B cell (primary cell): ENCODE measurements at regions not wholly inside any gene's neighbourhood (a gene's known extent, or its start where the extent isn't known, plus 50 kb on each side); places are given as distances from the start of the nearest gene placed in this dataset.

Source experiments
- ATAC-seq: fragments of 200-7000 bp; cut with Tn5 transposase; one replicate; pipeline ENCODE4 v1.10.0; 2021; ENCODE audit warnings: low read depth, mild to moderate bottlenecking, moderate number of reproducible peaks, moderate library complexity
- CTCF ChIA-PET: fragments of 350-600 bp; sonication (Branson Sonifier 250); formaldehyde crosslinking; loops from one replicate; lab custom pipeline; 2021; ENCODE audit warnings: antibody characterized with exemption, inconsistent platforms; lab: Charles Lee
- POLR2A ChIA-PET: fragments of 350-600 bp; sonication (Branson Sonifier 250); formaldehyde crosslinking; loops from one replicate; lab custom pipeline; 2021; ENCODE audit warnings: antibody characterized with exemption; lab: Charles Lee
- DNase-seq: peaks from one replicate; pipeline ENCODE4 v3.0.0; 2013
- H2AFZ ChIP-seq: 2 replicates; pipeline ENCODE4 v1.6.1; 2012; ENCODE audit warnings: mild to moderate bottlenecking, low read depth, low read length; ENCODE audit not compliant: insufficient read depth, poor library complexity, severe bottlenecking
- H3K27ac ChIP-seq, 2 donors: 1 replicate in 1 of 2; 2 replicates in 1 of 2; pipeline ENCODE4 v1.5.1; 2012 to 2013; ENCODE audit warnings: low read length in 2 of 2, mild to moderate bottlenecking in 2 of 2, moderate library complexity in 1 of 2
- H3K27me3 ChIP-seq, 4 experiments: fragments of 200-600 bp in 1 of 4; sonication (generic) in 1 of 4; replicated peaks in 1 of 4; 1 replicate in 2 of 4; 2 replicates in 2 of 4; pipeline versions ENCODE4 v1.6.1 to v1.7.0; 2013 to 2016; ENCODE audit warnings: low read length in 3 of 4, mild to moderate bottlenecking in 2 of 4, mixed read lengths in 1 of 4, moderate library complexity in 1 of 4; ENCODE audit not compliant: insufficient read depth in 4 of 4, control insufficient read depth in 3 of 4; ENCODE audit errors: control extremely low read depth in 1 of 4
- H3K36me3 ChIP-seq, 2 experiments: replicated peaks in 1 of 2; 1 replicate in 1 of 2; 2 replicates in 1 of 2; pipeline versions ENCODE4 v1.6.1 to v1.7.1; 2013; ENCODE audit warnings: low read length in 1 of 2; ENCODE audit not compliant: insufficient read depth in 2 of 2, control insufficient read depth in 1 of 2; ENCODE audit errors: control extremely low read depth in 1 of 2, extremely low read depth in 1 of 2
- H3K4me1 ChIP-seq, 2 donors: fragments of 200-600 bp in 1 of 2; sonication (generic) in 1 of 2; 1 replicate in 1 of 2; 2 replicates in 1 of 2; pipeline versions ENCODE4 v1.5.1 to v1.6.1; 2013 to 2017; ENCODE audit warnings: low read length in 2 of 2; ENCODE audit not compliant: control insufficient read depth in 2 of 2, insufficient read depth in 2 of 2
- H3K4me2 ChIP-seq: replicated peaks from 2 replicates; pipeline ENCODE3; 2012; ENCODE audit warnings: mild to moderate bottlenecking, low read depth, low read length; ENCODE audit not compliant: poor library complexity, severe bottlenecking
- H3K4me3 ChIP-seq, 5 experiments: fragments of 200-600 bp in 1 of 5; sonication (generic) in 1 of 5; 1 replicate in 3 of 5; 2 replicates in 2 of 5; pipeline versions ENCODE4 v1.5.1 to v1.7.0; 2011 to 2016; ENCODE audit warnings: low read length in 4 of 5, mild to moderate bottlenecking in 4 of 5, low read depth in 2 of 5, control low read depth in 1 of 5, moderate library complexity in 1 of 5; ENCODE audit not compliant: insufficient read depth in 1 of 5; ENCODE audit errors: control extremely low read depth in 1 of 5, extremely low read depth in 1 of 5
- H3K79me2 ChIP-seq: fragments of 200-600 bp; sonication (generic); one replicate; pipeline ENCODE4 v1.6.0; 2016; ENCODE audit warnings: low read length; ENCODE audit not compliant: control insufficient read depth, insufficient read depth
- H3K9ac ChIP-seq: fragments of 200-600 bp; sonication (generic); 2 replicates; pipeline ENCODE4 v1.6.1; 2017; ENCODE audit warnings: mild to moderate bottlenecking, low read length, moderate library complexity
- H3K9me3 ChIP-seq, 3 donors: one replicate each; pipeline versions ENCODE4 v1.6.1 to v1.7.1; 2013; ENCODE audit warnings: low read length in 2 of 3; ENCODE audit not compliant: control insufficient read depth in 2 of 3, insufficient read depth in 1 of 3; ENCODE audit errors: control extremely low read depth in 1 of 3
- H4K20me1 ChIP-seq: 2 replicates; pipeline ENCODE4 v1.6.0; 2012; ENCODE audit warnings: mild to moderate bottlenecking, low read length; ENCODE audit not compliant: insufficient read depth, control insufficient read depth, poor library complexity, severe bottlenecking
- H3K27ac Mint-ChIP-seq: one replicate; pipeline ENCODE4 v1.8.0; 2021; ENCODE audit warnings: mixed read lengths
- H3K27me3 Mint-ChIP-seq: one replicate; pipeline ENCODE4 v1.8.0; 2021; ENCODE audit warnings: mixed read lengths
- H3K4me1 Mint-ChIP-seq: one replicate; pipeline ENCODE4 v1.8.0; 2021; ENCODE audit warnings: mixed read lengths
- H3K4me3 Mint-ChIP-seq: one replicate; pipeline ENCODE4 v1.8.0; 2021; ENCODE audit warnings: mixed read lengths
- H3K9me3 Mint-ChIP-seq: one replicate; pipeline ENCODE4 v1.8.0; 2022; ENCODE audit warnings: mixed read lengths; ENCODE audit not compliant: insufficient read depth
- EZH2 ChIP-seq: IDR thresholded peaks from 2 replicates; pipeline ENCODE4 v1.6.1; 2012; ENCODE audit warnings: borderline replicate concordance, low read depth, mild to moderate bottlenecking, moderate library complexity, low read length; ENCODE audit not compliant: insufficient read depth, poor library complexity, severe bottlenecking
- WGBS: methylation state at CpG from one replicate; pipeline ENCODE4 v1.1.5; 2013; ENCODE audit warnings: missing lambda C conversion rate; ENCODE audit not compliant: insufficient coverage; 5-methylcytosine and 5-hydroxymethylcytosine counted together
- intact Hi-C: fragments of 100-400 bp; cut with micrococcal nuclease; formaldehyde crosslinking; loops from one replicate; pipeline ENCODE4 v1.10.0; 2022
- TF ChIP-seq, protein P1 (sequence below): fragments of 200-600 bp; IDR thresholded peaks from one replicate; pipeline ENCODE4 v1.8.0; 2022; ENCODE audit warnings: antibody characterized with exemption, mild to moderate bottlenecking

DNA sequence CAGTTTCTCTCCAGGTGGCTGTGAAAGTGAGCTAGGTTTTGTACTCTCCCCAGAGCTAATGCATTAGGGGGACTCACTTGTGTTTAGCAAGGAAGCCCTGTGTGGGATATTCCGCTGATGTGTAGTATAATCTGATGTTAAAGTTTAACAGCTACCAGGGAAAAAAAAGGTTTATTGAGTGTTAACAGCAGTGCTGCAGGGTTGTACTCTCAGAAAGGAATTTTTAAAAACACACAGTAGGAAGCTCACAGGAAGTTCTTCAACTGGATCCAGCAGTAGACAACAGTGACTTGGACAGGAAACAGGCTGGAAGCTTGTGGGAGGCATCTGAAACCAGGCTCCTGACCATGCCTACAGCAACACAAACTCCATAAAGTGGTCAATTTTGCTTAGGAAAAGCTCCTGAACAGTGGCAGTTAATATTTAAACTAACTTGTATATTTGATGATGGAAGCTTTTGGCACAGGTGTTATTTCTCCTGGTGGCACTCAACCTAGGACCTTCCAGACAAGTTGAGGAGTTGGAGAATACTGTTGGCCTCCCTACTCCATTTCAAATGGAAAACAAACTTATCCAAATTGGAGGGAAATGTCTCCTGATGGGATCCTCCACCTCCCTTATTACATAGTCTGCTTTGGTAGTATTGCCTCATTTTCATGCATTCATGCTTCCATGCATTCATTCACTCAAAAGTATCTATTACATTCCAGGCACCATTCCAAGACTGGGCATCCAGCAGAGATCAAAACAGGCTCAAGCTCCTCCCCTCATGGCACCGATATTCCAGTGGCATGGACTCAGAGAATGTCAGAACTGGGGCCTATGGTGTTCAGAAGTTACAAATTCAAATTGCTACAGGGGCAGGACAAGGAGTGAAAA lies 54.7 kb downstream of the FOXD1 start:
- H3K27ac ChIP-seq = no peak overlapping the region
- H3K27me3 Mint-ChIP-seq = peaks cover 42% of the 10 kb centered on the region
- no peak overlapping the region for H3K4me3 ChIP-seq
- H3K27me3 ChIP-seq = peaks cover 0 to 8% (median 1%) of the 10 kb centered on the region in 4 experiments
- no peaks in the 10 kb centered on the region for H3K9me3 ChIP-seq
- H4K20me1 ChIP-seq = no peaks in the 10 kb centered on the region
- DNase-seq (no peak), ATAC-seq (no peak)
- ChIA-PET POLR2A (no interaction called here), CTCF (interaction anchor here (0.9 kb wide), 1 partner anchor 24 kb away, joined by 3 read pairs; no protein-coding TSS in a partner anchor)
- 100% methylated on average over 1 of the region's 2 CpGs for WGBS
- TF ChIP-seq, protein P1, sequence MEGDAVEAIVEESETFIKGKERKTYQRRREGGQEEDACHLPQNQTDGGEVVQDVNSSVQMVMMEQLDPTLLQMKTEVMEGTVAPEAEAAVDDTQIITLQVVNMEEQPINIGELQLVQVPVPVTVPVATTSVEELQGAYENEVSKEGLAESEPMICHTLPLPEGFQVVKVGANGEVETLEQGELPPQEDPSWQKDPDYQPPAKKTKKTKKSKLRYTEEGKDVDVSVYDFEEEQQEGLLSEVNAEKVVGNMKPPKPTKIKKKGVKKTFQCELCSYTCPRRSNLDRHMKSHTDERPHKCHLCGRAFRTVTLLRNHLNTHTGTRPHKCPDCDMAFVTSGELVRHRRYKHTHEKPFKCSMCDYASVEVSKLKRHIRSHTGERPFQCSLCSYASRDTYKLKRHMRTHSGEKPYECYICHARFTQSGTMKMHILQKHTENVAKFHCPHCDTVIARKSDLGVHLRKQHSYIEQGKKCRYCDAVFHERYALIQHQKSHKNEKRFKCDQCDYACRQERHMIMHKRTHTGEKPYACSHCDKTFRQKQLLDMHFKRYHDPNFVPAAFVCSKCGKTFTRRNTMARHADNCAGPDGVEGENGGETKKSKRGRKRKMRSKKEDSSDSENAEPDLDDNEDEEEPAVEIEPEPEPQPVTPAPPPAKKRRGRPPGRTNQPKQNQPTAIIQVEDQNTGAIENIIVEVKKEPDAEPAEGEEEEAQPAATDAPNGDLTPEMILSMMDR = no peak
- no peak for TF ChIP-seq EZH2
- H3K4me2 ChIP-seq = no peak overlapping the region
- intact Hi-C loops = no loop called here
- no peak overlapping the region for H2AFZ ChIP-seq
- no peak overlapping the region for H3K27ac Mint-ChIP-seq
- H3K79me2 ChIP-seq = no peaks in the 10 kb centered on the region
- no peaks in the 10 kb centered on the region for H3K9me3 Mint-ChIP-seq
- H3K4me1 Mint-ChIP-seq = no peaks in the 10 kb centered on the region
- H3K4me1 ChIP-seq = no peaks in the 10 kb centered on the region
- no peaks in the 10 kb centered on the region for H3K36me3 ChIP-seq
- no peak overlapping the region for H3K4me3 Mint-ChIP-seq
- H3K9ac ChIP-seq = no peak overlapping the region

DNA sequence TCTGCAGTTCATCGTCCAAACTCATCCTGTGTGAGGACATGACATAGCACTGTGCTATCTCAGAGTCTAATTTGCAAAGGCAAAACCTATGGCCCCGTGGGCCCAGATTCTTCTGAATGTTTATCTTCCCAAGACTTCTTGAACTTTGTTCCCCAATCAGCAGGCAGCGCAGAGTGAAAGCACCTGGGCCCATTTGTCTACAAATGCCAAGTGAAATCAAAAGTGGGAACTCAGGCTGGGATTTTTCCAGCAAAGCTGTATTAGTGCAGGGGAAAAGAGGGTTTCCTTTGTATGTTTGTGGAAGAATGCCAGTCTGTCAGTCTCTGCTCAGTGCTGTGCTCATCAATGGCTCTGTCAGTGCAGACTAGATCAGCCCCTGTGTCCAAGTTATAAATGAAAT lies 55.8 kb downstream of the FOXD1 start:
- Mint-ChIP-seq H3K4me3 (no peak overlapping the region), H3K27me3 (peaks cover 47% of the 10 kb centered on the region), H3K4me1 (peaks cover 1% of the 10 kb centered on the region), H3K27ac (no peak overlapping the region), H3K9me3 (no peaks in the 10 kb centered on the region)
- intact Hi-C loops = no loop called here
- Histone ChIP-seq H4K20me1 (no peaks in the 10 kb centered on the region), H3K4me3 (no peak overlapping the region), H2AFZ (no peak overlapping the region), H3K4me1 (peaks cover under 1 to 6% of the 10 kb centered on the region in 2 donors), H3K27ac (no peak overlapping the region), H3K9me3 (no peaks in the 10 kb centered on the region), H3K9ac (no peak overlapping the region), H3K36me3 (no peaks in the 10 kb centered on the region), H3K27me3 (peaks cover 0 to 16% (median 1%) of the 10 kb centered on the region in 4 experiments), H3K79me2 (no peaks in the 10 kb centered on the region), H3K4me2 (no peak overlapping the region)
- ChIA-PET CTCF (no interaction called here), POLR2A (no interaction called here)
- DNase-seq (no peak), ATAC-seq (no peak)
- no peak for TF ChIP-seq EZH2
- TF ChIP-seq, protein P1 = no peak
- WGBS = 76% methylated on average over 3 of the region's 3 CpGs
